MCF 10A (cell line): ENCODE measurements at regions not wholly inside any gene's neighbourhood (a gene's known extent, or its start where the extent isn't known, plus 50 kb on each side); places are given as distances from the start of the nearest gene placed in this dataset.

Experiments used
- BruUV-seq: library from RNA; stranded (reverse); fragments of 400-500 nt; replicated peaks from 2 replicates; lab custom pipeline; 2021; lab: Mats Ljungman, UMichigan
- CTCF ChIA-PET: fragments of 300-600 bp; sonication (Branson Sonifier 250); formaldehyde crosslinking; extraction: SDS; loops from one replicate; lab custom pipeline; 2021; ENCODE audit warnings: antibody characterized with exemption, inconsistent platforms; lab: Yijun Ruan, JAX
- POLR2A ChIA-PET: fragments of 300-600, 350-650 bp; sonication (Branson Sonifier 250); formaldehyde crosslinking; extraction: SDS; loops from one replicate; lab custom pipeline; 2020; ENCODE audit warnings: antibody characterized with exemption, inconsistent platforms; lab: Yijun Ruan, JAX
- DNase-seq: peaks from one replicate; pipeline ENCODE4 v3.0.0-alpha.2; 2018; ENCODE audit not compliant: unreplicated experiment
- H3K27ac Mint-ChIP-seq: one replicate; pipeline ENCODE4 v1.8.0; 2022; ENCODE audit warnings: mild to moderate bottlenecking, low read depth, mixed read lengths; ENCODE audit not compliant: unreplicated experiment
- H3K27me3 Mint-ChIP-seq: one replicate; pipeline ENCODE4 v1.8.0; 2022; ENCODE audit warnings: mixed read lengths; ENCODE audit not compliant: insufficient read depth, unreplicated experiment
- H3K36me3 Mint-ChIP-seq: one replicate; pipeline ENCODE4 v1.8.0; 2022; ENCODE audit warnings: mild to moderate bottlenecking, moderate library complexity, mixed read lengths; ENCODE audit not compliant: insufficient read depth, unreplicated experiment
- H3K4me1 Mint-ChIP-seq: one replicate; pipeline ENCODE4 v1.8.0; 2022; ENCODE audit warnings: mixed read lengths; ENCODE audit not compliant: insufficient read depth, unreplicated experiment
- H3K4me3 Mint-ChIP-seq: one replicate; pipeline ENCODE4 v1.8.0; 2022; ENCODE audit warnings: mild to moderate bottlenecking, moderate library complexity, mixed read lengths; ENCODE audit not compliant: unreplicated experiment
- H3K9me3 Mint-ChIP-seq: one replicate; pipeline ENCODE4 v1.8.0; 2022; ENCODE audit warnings: mixed read lengths; ENCODE audit not compliant: unreplicated experiment
- CTCF ChIP-seq: fragments of 200-600 bp; IDR thresholded peaks from one replicate; pipeline ENCODE4 v1.8.0; 2022; ENCODE audit warnings: antibody characterized with exemption, mild to moderate bottlenecking; ENCODE audit not compliant: unreplicated experiment
- intact Hi-C: fragments of 100-400 bp; cut with micrococcal nuclease; formaldehyde crosslinking; loops from 2 replicates; pipeline ENCODE4 v1.14.1; 2022

GRCh38 chr11:70854901-70855556 lies 397.3 kb downstream of the SHANK2 start:
- no TSS peak for BruUV-seq
- no peak for DNase-seq
- no peak for TF ChIP-seq CTCF
- intact Hi-C loops: no loop called here
- Mint-ChIP-seq H3K27me3 (no peaks in the 10 kb centered on the region), H3K4me3 (no peak overlapping the region), H3K27ac (no peak overlapping the region), H3K4me1 (no peaks in the 10 kb centered on the region), H3K9me3 (peaks cover 57% of the 10 kb centered on the region), H3K36me3 (peaks cover 2% of the 10 kb centered on the region)
- CTCF ChIA-PET: no interaction called here
- POLR2A ChIA-PET: no interaction called here

- no peak for TF ChIP-seq CTCF
- BruUV-seq: no TSS peak
- intact Hi-C loops: no loop called here
- ChIA-PET POLR2A (no interaction called here), CTCF (no interaction called here)
- no peak overlapping the region for H3K4me3 Mint-ChIP-seq
- H3K27ac Mint-ChIP-seq: no peak overlapping the region
- no peaks in the 10 kb centered on the region for H3K27me3 Mint-ChIP-seq
- peaks cover 6% of the 10 kb centered on the region for H3K36me3 Mint-ChIP-seq
- H3K9me3 Mint-ChIP-seq: peaks cover 72% of the 10 kb centered on the region
- no peaks in the 10 kb centered on the region for H3K4me1 Mint-ChIP-seq
- no peak for DNase-seq
Observed at GRCh38 chr11:70857894-70858293, 394.5 kb downstream of the SHANK2 start.

- H3K27ac Mint-ChIP-seq: no peak overlapping the region
- no peaks in the 10 kb centered on the region for H3K4me1 Mint-ChIP-seq
- POLR2A ChIA-PET: no interaction called here
- no TSS peak for BruUV-seq
- intact Hi-C loops: no loop called here
- H3K36me3 Mint-ChIP-seq: peaks cover 6% of the 10 kb centered on the region
- DNase-seq: no peak
- no peak for TF ChIP-seq CTCF
- H3K4me3 Mint-ChIP-seq: no peak overlapping the region
- H3K27me3 Mint-ChIP-seq: no peaks in the 10 kb centered on the region
- H3K9me3 Mint-ChIP-seq: peaks cover 70% of the 10 kb centered on the region
- CTCF ChIA-PET: no interaction called here
Observed at GRCh38 chr11:70859180-70859579, 393.2 kb downstream of the SHANK2 start.

GRCh38 chr11:70860888-70861287 lies 391.5 kb downstream of the SHANK2 start:
- Mint-ChIP-seq H3K36me3 (peaks cover 6% of the 10 kb centered on the region), H3K27me3 (no peaks in the 10 kb centered on the region), H3K9me3 (peaks cover 63% of the 10 kb centered on the region), H3K4me1 (no peaks in the 10 kb centered on the region), H3K27ac (no peak overlapping the region), H3K4me3 (no peak overlapping the region)
- no peak for DNase-seq
- TF ChIP-seq CTCF: no peak
- CTCF ChIA-PET: interaction anchor here (0.7 kb wide), 1 partner anchor 282 kb away, joined by 3 read pairs; no protein-coding TSS in a partner anchor
- intact Hi-C loops: no loop called here
- no TSS peak for BruUV-seq
- POLR2A ChIA-PET: no interaction called here
